ENCODE measurements at regions not wholly inside any gene's neighbourhood (a gene's known extent, or its start where the extent isn't known, plus 50 kb on each side); places are given as distances from the start of the nearest gene placed in this dataset.

DNA sequence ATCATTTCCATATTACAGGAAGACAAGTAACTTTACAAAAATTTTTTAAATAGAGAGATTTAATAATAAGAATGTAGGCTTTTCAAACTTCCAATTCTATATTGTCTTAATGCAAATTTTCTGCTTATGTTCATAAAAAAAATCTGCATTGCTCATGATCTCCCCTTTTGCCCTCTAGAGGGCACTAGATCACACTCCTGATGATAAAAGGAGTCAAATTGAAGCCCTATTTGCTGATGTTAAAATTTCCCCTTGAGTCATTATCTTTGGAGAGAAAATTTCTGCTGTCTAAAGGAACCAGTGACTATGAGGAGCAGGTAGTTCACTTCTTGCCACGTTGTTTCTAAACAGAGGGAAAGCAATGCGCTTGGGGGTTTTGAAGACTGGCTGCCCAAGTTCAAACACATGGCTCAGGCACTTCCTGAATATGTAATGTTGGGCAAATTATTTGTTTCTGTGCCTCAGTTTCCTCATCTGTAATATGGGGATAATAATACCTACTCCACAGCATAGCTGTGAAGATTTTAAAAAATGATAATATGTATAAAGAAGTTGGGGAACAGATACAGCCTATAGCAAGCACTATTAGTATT is 874.2 kb downstream of the TFAP2A start:
- Histone ChIP-seq H3K9ac (ENCODE audit: low read length in 2 of 2) (no peak overlapping the region), H3K9me3 (ENCODE audit: control insufficient read depth in 2 of 2, low read length in 2 of 2) (no peaks in the 10 kb centered on the region), H3K36me3 (ENCODE audit: control insufficient read depth in 2 of 2, insufficient read depth in 2 of 2, low read length in 2 of 2) (no peaks in the 10 kb centered on the region), H3K27me3 (ENCODE audit: control insufficient read depth in 1 of 2, insufficient read depth in 2 of 2, low read length in 2 of 2) (no peaks in the 10 kb centered on the region), H3K27ac (ENCODE audit: low read length) (no peak overlapping the region), H3K4me1 (ENCODE audit: control insufficient read depth, insufficient read depth, low read length) (no peaks in the 10 kb centered on the region), H3K4me3 (ENCODE audit: low read length in 2 of 2) (no peak overlapping the region)

DNA sequence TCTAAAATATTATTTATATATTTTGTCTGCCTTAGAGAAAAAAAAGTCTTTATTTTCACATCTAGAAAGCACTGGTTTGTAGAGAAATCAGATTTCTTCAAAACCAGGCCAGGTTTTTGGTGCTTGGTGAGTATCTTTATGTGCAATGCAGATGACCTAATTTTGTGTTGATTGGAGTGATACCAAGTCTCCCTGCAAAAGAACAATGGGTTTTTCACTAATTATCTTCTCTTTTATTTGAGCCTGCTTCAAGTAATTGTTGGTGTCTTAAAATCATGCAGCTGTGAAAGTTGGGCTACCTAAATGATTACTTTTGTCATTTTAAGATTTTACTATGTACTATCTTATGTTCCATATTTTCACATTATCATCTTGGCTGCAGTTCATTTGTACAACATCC is 874.7 kb downstream of the TFAP2A start:
- H3K4me1 ChIP-seq (ENCODE audit: control insufficient read depth, insufficient read depth, low read length), result no peaks in the 10 kb centered on the region
- H3K9me3 ChIP-seq (ENCODE audit: control insufficient read depth in 2 of 2, low read length in 2 of 2), result no peaks in the 10 kb centered on the region
- H3K36me3 ChIP-seq (ENCODE audit: control insufficient read depth in 2 of 2, insufficient read depth in 2 of 2, low read length in 2 of 2), result no peaks in the 10 kb centered on the region
- no peaks in the 10 kb centered on the region for H3K27me3 ChIP-seq (ENCODE audit: control insufficient read depth in 1 of 2, insufficient read depth in 2 of 2, low read length in 2 of 2)
- no peak overlapping the region for H3K4me3 ChIP-seq (ENCODE audit: low read length in 2 of 2)
- H3K27ac ChIP-seq (ENCODE audit: low read length), result no peak overlapping the region
- no peak overlapping the region for H3K9ac ChIP-seq (ENCODE audit: low read length in 2 of 2)

DNA sequence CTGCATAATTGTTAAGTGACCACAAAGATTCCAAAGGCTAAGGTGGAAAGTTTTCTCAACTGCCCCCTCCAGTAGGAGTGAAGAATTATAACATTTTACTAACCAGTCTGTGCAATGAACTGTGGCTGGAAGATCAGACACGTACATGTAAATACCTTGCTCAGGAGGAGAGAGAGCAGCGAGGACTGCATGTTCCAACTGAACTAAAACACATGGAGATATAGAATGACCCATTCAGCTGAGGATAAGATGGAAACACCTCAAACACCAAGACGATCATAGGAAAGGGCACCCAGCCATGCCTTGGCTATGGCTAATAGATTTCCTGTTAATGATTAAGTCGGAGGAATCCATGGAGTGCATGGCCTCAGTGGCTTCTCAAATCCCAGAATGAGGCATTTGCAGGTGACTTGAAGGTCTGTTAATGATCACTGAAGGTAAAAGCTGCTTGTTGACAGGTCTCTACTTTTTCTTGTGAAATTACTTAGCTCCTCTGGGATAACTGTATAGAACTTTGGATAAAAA is 875.6 kb downstream of the TFAP2A start:
- Histone ChIP-seq H3K9ac (ENCODE audit: low read length in 2 of 2) (no peak overlapping the region), H3K27me3 (ENCODE audit: control insufficient read depth in 1 of 2, insufficient read depth in 2 of 2, low read length in 2 of 2) (no peaks in the 10 kb centered on the region), H3K4me3 (ENCODE audit: low read length in 2 of 2) (no peak overlapping the region), H3K9me3 (ENCODE audit: control insufficient read depth in 2 of 2, low read length in 2 of 2) (no peaks in the 10 kb centered on the region), H3K27ac (ENCODE audit: low read length) (no peak overlapping the region), H3K36me3 (ENCODE audit: control insufficient read depth in 2 of 2, insufficient read depth in 2 of 2, low read length in 2 of 2) (no peaks in the 10 kb centered on the region), H3K4me1 (ENCODE audit: control insufficient read depth, insufficient read depth, low read length) (no peaks in the 10 kb centered on the region)

GRCh38 chr6:9537381-9537780 is 877.5 kb downstream of the TFAP2A start:
- H3K4me1 ChIP-seq (ENCODE audit: control insufficient read depth, insufficient read depth, low read length), result no peaks in the 10 kb centered on the region
- no peaks in the 10 kb centered on the region for H3K27me3 ChIP-seq (ENCODE audit: control insufficient read depth in 1 of 2, insufficient read depth in 2 of 2, low read length in 2 of 2)
- no peaks in the 10 kb centered on the region for H3K36me3 ChIP-seq (ENCODE audit: control insufficient read depth in 2 of 2, insufficient read depth in 2 of 2, low read length in 2 of 2)
- no peaks in the 10 kb centered on the region for H3K9me3 ChIP-seq (ENCODE audit: control insufficient read depth in 2 of 2, low read length in 2 of 2)
- no peak overlapping the region for H3K4me3 ChIP-seq (ENCODE audit: low read length in 2 of 2)
- H3K27ac ChIP-seq (ENCODE audit: low read length), result no peak overlapping the region
- H3K9ac ChIP-seq (ENCODE audit: low read length in 2 of 2), result no peak overlapping the region

GRCh38 chr6:9535106-9535505 is 879.8 kb downstream of the TFAP2A start:
- no peak overlapping the region for H3K4me3 ChIP-seq (ENCODE audit: low read length in 2 of 2)
- H3K9ac ChIP-seq (ENCODE audit: low read length in 2 of 2), result no peak overlapping the region
- no peaks in the 10 kb centered on the region for H3K27me3 ChIP-seq (ENCODE audit: control insufficient read depth in 1 of 2, insufficient read depth in 2 of 2, low read length in 2 of 2)
- no peaks in the 10 kb centered on the region for H3K36me3 ChIP-seq (ENCODE audit: control insufficient read depth in 2 of 2, insufficient read depth in 2 of 2, low read length in 2 of 2)
- H3K4me1 ChIP-seq (ENCODE audit: control insufficient read depth, insufficient read depth, low read length), result no peaks in the 10 kb centered on the region
- no peak overlapping the region for H3K27ac ChIP-seq (ENCODE audit: low read length)
- no peaks in the 10 kb centered on the region for H3K9me3 ChIP-seq (ENCODE audit: control insufficient read depth in 2 of 2, low read length in 2 of 2)

GRCh38 chr6:9532621-9533557 is 882.0 kb downstream of the TFAP2A start:
- Histone ChIP-seq H3K9ac (ENCODE audit: low read length in 2 of 2) (no peak overlapping the region), H3K9me3 (ENCODE audit: control insufficient read depth in 2 of 2, low read length in 2 of 2) (peaks cover 0 to 2% of the 10 kb centered on the region in 2 donors), H3K4me3 (ENCODE audit: low read length in 2 of 2) (no peak overlapping the region), H3K27ac (ENCODE audit: low read length) (no peak overlapping the region), H3K4me1 (ENCODE audit: control insufficient read depth, insufficient read depth, low read length) (no peaks in the 10 kb centered on the region), H3K27me3 (ENCODE audit: control insufficient read depth in 1 of 2, insufficient read depth in 2 of 2, low read length in 2 of 2) (no peaks in the 10 kb centered on the region), H3K36me3 (ENCODE audit: control insufficient read depth in 2 of 2, insufficient read depth in 2 of 2, low read length in 2 of 2) (no peaks in the 10 kb centered on the region)

DNA sequence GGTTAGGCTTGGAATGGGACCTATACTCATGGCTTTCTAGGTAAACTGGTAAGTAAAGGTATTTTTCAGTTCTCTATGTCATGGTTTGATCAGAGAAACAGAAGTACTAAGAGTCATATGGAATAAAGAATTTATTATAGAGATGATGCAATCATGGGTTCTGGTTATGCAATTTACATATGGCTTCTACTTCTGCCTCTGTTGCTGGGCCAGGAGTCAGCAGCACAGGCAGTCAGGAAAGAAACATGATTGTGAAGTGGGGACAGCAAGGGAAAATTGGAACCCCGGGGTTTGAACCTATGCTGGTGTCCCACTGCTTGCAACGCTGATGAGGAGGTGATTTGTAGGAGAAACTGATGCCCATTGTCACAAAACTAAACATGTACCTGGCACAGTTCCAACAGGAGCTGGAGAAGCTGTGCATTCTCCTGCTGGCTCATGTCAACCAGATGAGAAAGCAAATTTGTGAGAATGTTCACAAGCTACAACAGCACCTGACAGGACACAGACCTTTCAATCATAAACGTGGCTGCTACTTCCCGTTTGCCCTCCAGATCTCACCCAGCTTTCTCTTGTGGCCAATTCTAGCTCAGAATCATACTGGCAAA is 887.1 kb downstream of the TFAP2A start:
- no peaks in the 10 kb centered on the region for H3K4me1 ChIP-seq (ENCODE audit: control insufficient read depth, insufficient read depth, low read length)
- no peaks in the 10 kb centered on the region for H3K36me3 ChIP-seq (ENCODE audit: control insufficient read depth in 2 of 2, insufficient read depth in 2 of 2, low read length in 2 of 2)
- peaks cover 0 to 2% of the 10 kb centered on the region in 2 donors for H3K9me3 ChIP-seq (ENCODE audit: control insufficient read depth in 2 of 2, low read length in 2 of 2)
- H3K27ac ChIP-seq (ENCODE audit: low read length), result no peak overlapping the region
- no peak overlapping the region for H3K4me3 ChIP-seq (ENCODE audit: low read length in 2 of 2)
- H3K9ac ChIP-seq (ENCODE audit: low read length in 2 of 2), result no peak overlapping the region
- no peaks in the 10 kb centered on the region for H3K27me3 ChIP-seq (ENCODE audit: control insufficient read depth in 1 of 2, insufficient read depth in 2 of 2, low read length in 2 of 2)

DNA sequence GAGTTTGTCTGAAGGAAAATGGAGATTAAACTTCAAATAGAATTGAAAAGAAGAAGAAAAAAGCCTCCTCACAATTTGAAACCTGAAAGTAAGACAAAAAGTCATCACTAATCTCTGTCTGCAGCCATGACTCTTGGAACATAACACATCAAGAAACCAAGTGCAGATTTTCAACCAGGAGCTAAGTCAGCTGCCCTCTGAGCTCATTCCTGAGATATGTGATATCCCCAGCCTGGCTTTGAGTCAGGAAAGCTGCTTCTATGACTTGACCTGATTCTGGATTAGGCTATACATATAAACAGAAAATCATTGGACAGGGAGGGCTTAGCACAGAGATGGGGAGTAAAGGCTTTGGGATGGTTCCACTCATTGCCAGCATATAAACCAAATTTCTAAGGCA is 891.4 kb downstream of the TFAP2A start:
- Histone ChIP-seq H3K27me3 (ENCODE audit: control insufficient read depth in 1 of 2, insufficient read depth in 2 of 2, low read length in 2 of 2) (no peaks in the 10 kb centered on the region), H3K27ac (ENCODE audit: low read length) (no peak overlapping the region), H3K4me3 (ENCODE audit: low read length in 2 of 2) (no peak overlapping the region), H3K9ac (ENCODE audit: low read length in 2 of 2) (no peak overlapping the region), H3K36me3 (ENCODE audit: control insufficient read depth in 2 of 2, insufficient read depth in 2 of 2, low read length in 2 of 2) (no peaks in the 10 kb centered on the region), H3K9me3 (ENCODE audit: control insufficient read depth in 2 of 2, low read length in 2 of 2) (no peaks in the 10 kb centered on the region), H3K4me1 (ENCODE audit: control insufficient read depth, insufficient read depth, low read length) (no peaks in the 10 kb centered on the region)

- Histone ChIP-seq H3K4me1 (ENCODE audit: control insufficient read depth, insufficient read depth, low read length) (no peaks in the 10 kb centered on the region), H3K9me3 (ENCODE audit: control insufficient read depth in 2 of 2, low read length in 2 of 2) (no peaks in the 10 kb centered on the region), H3K36me3 (ENCODE audit: control insufficient read depth in 2 of 2, insufficient read depth in 2 of 2, low read length in 2 of 2) (no peaks in the 10 kb centered on the region), H3K4me3 (ENCODE audit: low read length in 2 of 2) (no peak overlapping the region), H3K27ac (ENCODE audit: low read length) (no peak overlapping the region), H3K9ac (ENCODE audit: low read length in 2 of 2) (no peak overlapping the region), H3K27me3 (ENCODE audit: control insufficient read depth in 1 of 2, insufficient read depth in 2 of 2, low read length in 2 of 2) (no peaks in the 10 kb centered on the region)
Observed at GRCh38 chr6:9522101-9522500, 892.8 kb downstream of the TFAP2A start.

- Histone ChIP-seq H3K9ac (ENCODE audit: low read length in 2 of 2) (no peak overlapping the region), H3K36me3 (ENCODE audit: control insufficient read depth in 2 of 2, insufficient read depth in 2 of 2, low read length in 2 of 2) (no peaks in the 10 kb centered on the region), H3K9me3 (ENCODE audit: control insufficient read depth in 2 of 2, low read length in 2 of 2) (no peaks in the 10 kb centered on the region), H3K4me1 (ENCODE audit: control insufficient read depth, insufficient read depth, low read length) (no peaks in the 10 kb centered on the region), H3K4me3 (ENCODE audit: low read length in 2 of 2) (no peak overlapping the region), H3K27ac (ENCODE audit: low read length) (no peak overlapping the region), H3K27me3 (ENCODE audit: control insufficient read depth in 1 of 2, insufficient read depth in 2 of 2, low read length in 2 of 2) (no peaks in the 10 kb centered on the region)
Observed at GRCh38 chr6:9521152-9521530, 893.7 kb downstream of the TFAP2A start.

Measured in stomach smooth muscle (tissue), 2 donors.